CD14-positive monocyte (primary cell): ENCODE measurements at regions not wholly inside any gene's neighbourhood (a gene's known extent, or its start where the extent isn't known, plus 50 kb on each side); places are given as distances from the start of the nearest gene placed in this dataset.

Source experiments
- DNase-seq, 3 donors: peaks; one replicate each; pipeline ENCODE4 v3.0.0-alpha.2; 2011 to 2022
- H2AFZ ChIP-seq: 2 replicates; pipeline ENCODE4 v1.6.0; 2012; ENCODE audit warnings: mild to moderate bottlenecking, low read depth, low read length, inconsistent platforms; ENCODE audit not compliant: insufficient read depth, poor library complexity, severe bottlenecking
- H3K27ac ChIP-seq, 2 donors: 1 replicate in 1 of 2; 2 replicates in 1 of 2; pipeline ENCODE4 v1.5.1; 2012 to 2013; ENCODE audit warnings: low read length in 2 of 2, control low read depth in 1 of 2, inconsistent platforms in 1 of 2, low read depth in 1 of 2, mild to moderate bottlenecking in 1 of 2
- H3K27me3 ChIP-seq, 2 donors: one replicate each; pipeline versions ENCODE4 v1.6.0 to v1.6.1; 2011 to 2013; ENCODE audit warnings: low read length in 2 of 2; ENCODE audit not compliant: control insufficient read depth in 2 of 2, insufficient read depth in 2 of 2
- H3K36me3 ChIP-seq, 2 donors: replicated peaks in 1 of 2; 1 replicate in 1 of 2; 2 replicates in 1 of 2; pipeline versions ENCODE4 v1.5.1 to v1.6.1; 2012 to 2013; ENCODE audit warnings: low read length in 2 of 2, control low read depth in 1 of 2, inconsistent platforms in 1 of 2, mild to moderate bottlenecking in 1 of 2; ENCODE audit not compliant: insufficient read depth in 2 of 2, control insufficient read depth in 1 of 2
- H3K4me1 ChIP-seq, 2 donors: 1 replicate in 1 of 2; 2 replicates in 1 of 2; pipeline versions ENCODE4 v1.5.1 to v1.6.1; 2012 to 2013; ENCODE audit warnings: low read length in 2 of 2, control low read depth in 1 of 2, inconsistent platforms in 1 of 2, mild to moderate bottlenecking in 1 of 2, moderate library complexity in 1 of 2; ENCODE audit not compliant: insufficient read depth in 2 of 2, control insufficient read depth in 1 of 2
- H3K4me2 ChIP-seq: replicated peaks from 2 replicates; pipeline ENCODE3; 2012; ENCODE audit warnings: low read length, moderate library complexity, mild to moderate bottlenecking; ENCODE audit not compliant: poor library complexity, severe bottlenecking; ENCODE audit errors: extremely low read depth
- H3K4me3 ChIP-seq, 3 experiments: fragments of 200-600 bp in 1 of 3; sonication (generic) in 1 of 3; replicated peaks in 1 of 3; 1 replicate in 2 of 3; 2 replicates in 1 of 3; pipeline ENCODE4 v1.5.1; 2011 to 2013; ENCODE audit warnings: low read length in 3 of 3, mild to moderate bottlenecking in 3 of 3, control low read depth in 2 of 3, low read depth in 2 of 3, inconsistent platforms in 1 of 3, moderate library complexity in 1 of 3
- H3K79me2 ChIP-seq: 2 replicates; pipeline ENCODE4 v1.6.0; 2012; ENCODE audit warnings: mild to moderate bottlenecking, control low read depth, inconsistent platforms, low read length, moderate library complexity; ENCODE audit not compliant: insufficient read depth
- H3K9ac ChIP-seq: 2 replicates; pipeline ENCODE4 v1.6.0; 2017; ENCODE audit warnings: low read length, mild to moderate bottlenecking; ENCODE audit not compliant: insufficient read depth, poor library complexity, severe bottlenecking
- H3K9me3 ChIP-seq, 2 donors: replicated peaks in 1 of 2; 1 replicate in 1 of 2; 2 replicates in 1 of 2; pipeline versions ENCODE4 v1.5.1 to v1.6.1; 2012 to 2013; ENCODE audit warnings: low read length in 2 of 2, control low read depth in 1 of 2; ENCODE audit not compliant: control insufficient read depth in 1 of 2, insufficient read depth in 1 of 2
- H4K20me1 ChIP-seq: 2 replicates; pipeline ENCODE4 v1.6.0; 2012; ENCODE audit warnings: mild to moderate bottlenecking, low read length, control low read depth, moderate library complexity; ENCODE audit not compliant: insufficient read depth
- H3K27ac Mint-ChIP-seq, 7 donors: one replicate each; pipeline ENCODE4 v1.8.0; 2020; ENCODE audit warnings: mild to moderate bottlenecking in 7 of 7, mixed read lengths in 7 of 7, moderate library complexity in 6 of 7, inconsistent platforms in 2 of 7
- H3K27me3 Mint-ChIP-seq, 3 donors: one replicate each; pipeline ENCODE4 v1.8.0; 2021 to 2022; ENCODE audit warnings: low read depth in 3 of 3, mild to moderate bottlenecking in 3 of 3, mixed read lengths in 3 of 3, moderate library complexity in 3 of 3, inconsistent platforms in 1 of 3
- H3K36me3 Mint-ChIP-seq, 2 donors: one replicate each; pipeline ENCODE4 v1.8.0; 2020; ENCODE audit warnings: mixed read lengths in 2 of 2, inconsistent platforms in 1 of 2, mild to moderate bottlenecking in 1 of 2
- H3K4me1 Mint-ChIP-seq: one replicate; pipeline ENCODE4 v1.8.0; 2020; ENCODE audit warnings: mild to moderate bottlenecking, mixed read lengths
- H3K4me3 Mint-ChIP-seq, 2 donors: one replicate each; pipeline ENCODE4 v1.8.0; 2020; ENCODE audit warnings: mild to moderate bottlenecking in 2 of 2, mixed read lengths in 2 of 2, moderate library complexity in 1 of 2
- H3K9me3 Mint-ChIP-seq, 7 donors: one replicate each; pipeline ENCODE4 v1.8.0; 2020 to 2022; ENCODE audit warnings: mixed read lengths in 7 of 7, mild to moderate bottlenecking in 6 of 7, moderate library complexity in 6 of 7, inconsistent platforms in 2 of 7
- CTCF ChIP-seq: fragments of 200-600 bp; IDR thresholded peaks from one replicate; pipeline ENCODE4 v1.8.0; 2022; ENCODE audit warnings: antibody characterized with exemption, mild to moderate bottlenecking
- WGBS: methylation state at CpG from one replicate; pipeline ENCODE4 v1.1.5; 2013; ENCODE audit warnings: missing lambda C conversion rate; ENCODE audit not compliant: insufficient coverage; 5-methylcytosine and 5-hydroxymethylcytosine counted together
- intact Hi-C, 2 donors: fragments of 100-400 bp; cut with micrococcal nuclease; formaldehyde crosslinking; loops; one replicate each; pipeline versions ENCODE4 v1.15.0 to v1.15.1; 2023

- H3K27ac Mint-ChIP-seq: no peak overlapping the region
- no peaks in the 10 kb centered on the region for H3K27me3 ChIP-seq
- no peak for TF ChIP-seq CTCF
- intact Hi-C loops: no loop called here
- no peak overlapping the region for H3K4me3 ChIP-seq
- H3K27ac ChIP-seq: no peak overlapping the region
- no peaks in the 10 kb centered on the region for H3K27me3 Mint-ChIP-seq
- H4K20me1 ChIP-seq: no peaks in the 10 kb centered on the region
- H3K36me3 ChIP-seq: no peaks in the 10 kb centered on the region
- H3K4me3 Mint-ChIP-seq: no peak overlapping the region
- H3K4me2 ChIP-seq: no peak overlapping the region
- H3K9ac ChIP-seq: no peak overlapping the region
- H3K36me3 Mint-ChIP-seq: no peaks in the 10 kb centered on the region
- H3K79me2 ChIP-seq: no peaks in the 10 kb centered on the region
- DNase-seq: no peak
- no peaks in the 10 kb centered on the region for H3K4me1 Mint-ChIP-seq
- no peaks in the 10 kb centered on the region for H3K9me3 ChIP-seq
- H3K9me3 Mint-ChIP-seq: peaks cover 0 to 8% (median 0%) of the 10 kb centered on the region in 7 donors
- H2AFZ ChIP-seq: no peak overlapping the region
- no peaks in the 10 kb centered on the region for H3K4me1 ChIP-seq
These were observed 2169.2 kb downstream of the MRPL39 start for GRCh38 chr21:23438081-23438480.

- no peaks in the 10 kb centered on the region for H3K4me1 ChIP-seq
- no peak for DNase-seq
- H3K79me2 ChIP-seq: no peaks in the 10 kb centered on the region
- Mint-ChIP-seq H3K4me3 (no peak overlapping the region), H3K36me3 (no peaks in the 10 kb centered on the region), H3K27ac (no peak overlapping the region), H3K27me3 (no peaks in the 10 kb centered on the region), H3K4me1 (no peaks in the 10 kb centered on the region), H3K9me3 (peaks cover 0 to 2% (median 0%) of the 10 kb centered on the region in 7 donors)
- WGBS: no CpG with 5 or more reads among the region's 2 CpGs
- no peaks in the 10 kb centered on the region for H3K36me3 ChIP-seq
- H2AFZ ChIP-seq: no peak overlapping the region
- no peak overlapping the region for H3K27ac ChIP-seq
- TF ChIP-seq CTCF: no peak
- no peak overlapping the region for H3K4me2 ChIP-seq
- H3K9ac ChIP-seq: no peak overlapping the region
- no peak overlapping the region for H3K4me3 ChIP-seq
- intact Hi-C loops: no loop called here
- no peaks in the 10 kb centered on the region for H3K27me3 ChIP-seq
- H3K9me3 ChIP-seq: no peaks in the 10 kb centered on the region
- H4K20me1 ChIP-seq: no peaks in the 10 kb centered on the region
These were observed 2204.3 kb downstream of the MRPL39 start for GRCh38 chr21:23402929-23403520.
